ENCODE measurements at regions not wholly inside any gene's neighbourhood (a gene's known extent, or its start where the extent isn't known, plus 50 kb on each side); places are given as distances from the start of the nearest gene placed in this dataset.
"Not testable (repeated sequence)": the region's sequence is repeated elsewhere in the genome, so short reads cannot be mapped to it uniquely, and the experiment has no call there.

DNA sequence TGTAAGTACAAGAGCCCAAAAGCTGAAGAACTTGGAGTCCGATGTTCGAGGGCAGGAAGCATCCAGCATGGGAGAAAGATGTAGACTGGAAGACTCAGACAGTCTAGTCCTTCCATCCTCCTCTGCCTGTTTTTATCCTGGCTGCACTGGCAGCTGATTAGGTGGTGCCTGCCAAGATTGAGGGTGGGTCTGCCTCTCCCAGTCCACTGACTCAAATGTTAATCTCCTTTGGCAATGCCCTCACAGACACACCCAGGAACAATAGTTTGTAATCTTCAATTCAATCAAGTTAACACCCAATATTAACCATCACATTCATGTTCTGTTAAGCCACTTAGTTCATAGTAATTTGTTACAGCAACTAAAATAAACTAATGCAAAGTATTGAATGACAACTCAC, 904.4 kb upstream of the HS3ST1 start:
- DNase-seq (ENCODE audit: low spot score) = not testable (repeated sequence)

DNA sequence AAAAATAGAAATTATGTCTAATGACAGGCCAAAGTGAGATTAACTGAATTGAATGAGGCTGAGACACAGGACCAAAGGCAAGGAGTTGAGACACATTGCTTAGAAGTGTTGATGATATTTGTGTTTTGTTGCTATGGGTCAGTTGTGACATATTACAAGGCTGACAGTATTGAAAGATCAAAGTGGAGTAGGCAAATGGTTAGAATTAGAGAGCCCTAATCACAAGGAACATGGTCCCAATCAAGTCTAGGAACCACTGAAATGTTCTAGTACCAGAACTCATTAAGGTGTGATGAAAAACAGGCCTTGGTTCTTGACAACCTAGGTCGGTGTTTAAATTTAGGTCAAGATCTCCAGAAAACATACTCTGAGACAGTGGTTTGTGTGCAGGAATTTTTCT, 896.3 kb upstream of the HS3ST1 start:
- no peak for DNase-seq (ENCODE audit: low spot score)

DNA sequence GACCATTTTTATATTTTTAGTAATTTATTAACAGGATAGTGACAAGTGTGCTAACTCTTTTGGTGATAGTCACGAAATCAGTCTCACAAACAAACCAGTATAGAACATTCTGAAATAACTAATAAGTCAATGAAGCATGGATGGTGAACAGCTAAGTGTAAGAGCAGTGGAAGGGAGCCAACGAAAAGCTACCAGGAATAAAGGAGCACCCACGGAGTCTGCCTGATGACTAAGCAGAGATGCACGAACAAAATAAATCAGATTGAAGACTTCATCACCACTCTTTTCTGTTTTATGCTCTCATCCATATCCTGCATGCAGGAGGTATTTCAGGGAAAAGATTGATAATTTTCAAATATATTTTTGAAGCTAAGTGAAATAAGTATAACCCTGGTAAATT, 891.1 kb upstream of the HS3ST1 start:
- no peak for DNase-seq (ENCODE audit: low spot score)

DNA sequence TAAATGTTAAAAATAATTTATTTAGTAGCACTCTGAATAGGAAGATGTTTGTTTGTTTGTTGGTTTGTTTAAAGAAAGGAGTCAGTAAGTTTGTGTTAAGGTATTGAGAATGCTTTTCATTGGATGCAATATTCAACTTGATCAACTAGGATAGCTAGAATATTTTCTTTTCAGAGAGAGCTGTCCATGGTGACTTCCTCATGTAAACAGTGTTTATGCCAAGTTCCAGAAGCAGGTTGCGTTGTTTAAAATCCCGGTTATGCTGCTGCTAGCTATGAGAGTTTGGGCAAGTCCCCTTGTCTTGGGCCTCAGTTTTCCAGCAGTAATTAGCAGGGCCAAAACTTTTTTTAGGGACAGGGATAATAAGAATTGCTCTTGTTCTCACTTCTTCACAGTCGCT, 876.2 kb upstream of the HS3ST1 start:
- no peak for DNase-seq (ENCODE audit: low spot score)

DNA sequence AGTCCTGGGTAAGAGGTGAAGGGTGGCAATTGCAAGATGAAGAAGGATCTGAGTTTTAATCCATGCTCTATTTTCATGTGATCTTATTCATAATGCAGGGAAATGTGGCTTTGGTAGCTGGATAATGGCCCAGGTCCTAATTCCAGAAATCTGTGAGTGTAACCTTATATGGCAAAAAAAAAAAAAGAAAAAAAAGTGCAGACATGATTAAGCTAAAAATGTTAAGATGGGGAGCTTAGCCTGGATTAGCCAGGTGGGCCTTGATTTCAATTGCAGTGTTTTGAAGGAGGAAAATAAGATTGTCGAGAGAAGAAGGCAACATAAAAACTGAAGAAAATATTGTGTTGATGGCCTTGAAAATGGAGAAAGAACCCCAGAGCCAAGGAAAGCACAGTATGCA, 867.7 kb upstream of the HS3ST1 start:
- DNase-seq (ENCODE audit: low spot score) = no peak

DNA sequence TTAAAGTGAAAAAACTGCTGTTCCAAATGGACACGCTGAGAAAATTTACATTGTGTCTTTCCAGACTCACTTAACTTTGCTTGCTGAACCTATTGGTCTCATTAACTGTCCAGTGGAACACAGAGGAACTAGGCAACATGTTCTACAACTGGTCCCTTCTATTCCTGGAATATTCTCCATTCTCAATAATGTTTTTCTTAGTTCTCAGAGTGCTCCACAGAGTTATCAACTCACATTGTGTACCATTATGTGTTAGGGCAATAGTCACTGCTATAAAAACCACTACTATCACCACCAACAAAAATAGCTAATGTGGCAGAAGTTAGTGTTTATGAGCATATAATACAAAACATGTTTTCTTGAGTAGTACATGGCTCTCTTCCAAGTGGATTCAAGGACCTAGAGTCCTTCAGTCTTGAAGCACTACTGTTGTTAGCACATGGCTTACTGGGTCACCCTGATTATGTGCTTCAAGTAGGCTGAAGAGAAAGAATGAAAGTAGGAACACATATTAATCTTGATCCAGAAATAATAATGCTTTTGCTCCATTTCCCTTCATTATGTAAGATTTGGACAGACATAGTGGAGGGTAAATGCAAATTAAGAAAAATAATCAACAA, 865.3 kb upstream of the HS3ST1 start:
- no peak for DNase-seq (ENCODE audit: low spot score)

DNA sequence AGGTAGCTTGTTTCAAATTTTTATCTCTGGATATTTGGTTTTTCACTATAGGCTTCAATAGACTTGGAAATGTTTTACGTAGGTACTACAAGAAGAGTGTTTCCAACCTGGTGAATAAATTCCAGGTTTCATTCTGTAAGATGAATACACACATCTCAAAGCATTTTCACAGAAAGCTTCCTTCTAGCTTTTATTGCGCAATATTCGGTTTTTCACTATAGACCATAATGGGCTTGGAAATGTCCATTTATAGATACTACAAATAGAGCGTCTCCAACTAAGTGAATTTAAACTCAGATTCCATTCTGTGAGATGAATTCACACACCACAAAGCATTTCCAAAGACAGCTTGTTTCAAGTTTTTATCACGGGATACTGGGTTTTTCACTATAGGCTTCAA, 857.7 kb upstream of the HS3ST1 start:
- no peak for DNase-seq (ENCODE audit: low spot score)

DNA sequence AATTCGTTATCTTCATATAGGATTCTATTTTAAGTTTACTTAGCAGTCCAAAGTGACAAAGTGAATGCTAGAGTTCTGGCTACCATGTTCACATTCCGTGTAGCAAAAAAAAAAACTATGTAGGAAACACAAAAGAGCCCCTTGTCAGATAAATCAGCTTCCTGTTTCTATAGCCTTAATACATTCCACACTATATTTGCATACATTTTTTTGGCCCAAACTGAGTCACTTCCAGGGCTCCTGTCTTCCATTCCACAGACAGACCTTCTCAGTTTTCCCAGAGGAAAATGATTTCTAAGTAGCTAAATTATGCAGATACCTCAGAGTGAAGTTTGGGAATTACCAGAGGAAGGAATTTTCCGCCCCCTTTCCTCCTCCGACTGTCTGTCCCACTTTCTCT, 841.9 kb upstream of the HS3ST1 start:
- no peak for DNase-seq (ENCODE audit: low spot score)

DNA sequence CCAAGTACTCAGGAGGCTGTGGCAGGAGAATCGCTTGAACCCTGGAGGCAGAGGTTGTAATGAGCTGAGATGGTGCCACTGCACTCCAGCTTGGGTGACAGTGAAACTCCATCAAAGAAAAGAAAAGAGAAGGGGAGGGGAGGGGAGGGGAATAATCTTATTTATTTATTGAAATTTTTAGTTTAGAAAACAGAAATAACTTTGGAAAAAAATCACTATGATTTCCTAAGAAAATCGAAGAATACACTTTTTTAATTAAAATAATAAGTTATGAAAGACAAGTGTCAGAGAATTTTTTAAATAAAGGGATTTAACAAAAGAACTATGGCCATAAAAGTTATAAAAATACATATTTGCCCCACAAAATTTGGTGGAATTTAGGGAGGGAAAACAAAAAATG, 836.9 kb upstream of the HS3ST1 start:
- DNase-seq (ENCODE audit: low spot score) = no peak

DNA sequence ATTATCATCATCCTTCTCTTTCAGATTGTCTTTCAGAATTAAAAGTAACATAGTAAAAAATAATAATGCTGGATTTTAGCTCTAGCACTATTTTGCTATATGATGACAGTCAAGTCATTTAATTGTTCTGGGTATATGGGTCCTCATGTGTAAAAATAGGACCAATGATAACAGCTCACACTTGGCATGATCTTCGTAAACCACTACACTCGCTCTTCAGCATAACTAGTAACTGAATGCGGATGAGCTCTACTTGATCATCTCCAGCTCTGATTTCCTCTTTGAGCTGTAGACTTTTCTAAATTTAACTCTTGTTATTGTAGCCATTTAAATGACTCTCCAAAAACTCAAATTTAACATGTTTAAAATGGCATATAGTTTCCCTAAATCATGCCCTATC, 831.8 kb upstream of the HS3ST1 start:
- DNase-seq (ENCODE audit: low spot score) = no peak

DNA sequence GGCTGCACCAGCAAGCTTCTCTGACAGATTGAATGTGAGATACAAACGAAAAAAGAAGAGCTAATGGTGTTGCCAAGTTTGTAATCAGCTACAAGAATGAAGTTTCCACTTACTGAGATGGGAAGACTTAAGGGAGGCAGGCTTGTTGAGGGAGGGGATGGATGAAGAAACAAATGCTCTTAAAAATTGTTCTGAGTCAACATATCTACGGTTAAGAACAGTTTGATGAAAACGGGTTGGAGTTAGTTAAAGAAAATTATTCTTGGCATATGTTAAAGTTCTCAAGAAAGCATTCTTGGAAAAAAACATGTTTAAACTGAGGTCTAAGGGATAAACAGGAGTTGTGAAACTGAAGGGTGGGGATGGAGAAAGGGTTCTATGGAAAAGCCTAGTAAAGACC, 816.3 kb upstream of the HS3ST1 start:
- DNase-seq (ENCODE audit: low spot score) = no peak

DNA sequence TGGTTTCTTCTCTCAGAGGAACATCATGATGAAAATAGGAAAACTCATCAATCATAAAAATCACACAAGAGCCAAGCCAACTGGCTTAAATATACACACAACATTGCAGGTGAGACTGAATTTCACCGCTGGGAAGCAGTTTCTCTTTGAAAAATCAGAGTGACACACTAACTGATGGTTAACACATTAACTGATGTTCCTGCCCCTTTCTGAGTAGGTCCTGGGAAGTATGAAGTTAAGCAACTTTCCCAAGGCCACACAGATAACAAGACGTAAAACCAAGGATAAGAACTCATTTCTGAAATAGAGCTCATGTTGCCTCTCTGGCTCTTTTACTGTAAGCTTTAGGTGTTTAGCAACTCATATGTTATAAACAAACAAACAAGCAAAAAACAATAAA, 813.7 kb upstream of the HS3ST1 start:
- DNase-seq (ENCODE audit: low spot score) = no peak

DNA sequence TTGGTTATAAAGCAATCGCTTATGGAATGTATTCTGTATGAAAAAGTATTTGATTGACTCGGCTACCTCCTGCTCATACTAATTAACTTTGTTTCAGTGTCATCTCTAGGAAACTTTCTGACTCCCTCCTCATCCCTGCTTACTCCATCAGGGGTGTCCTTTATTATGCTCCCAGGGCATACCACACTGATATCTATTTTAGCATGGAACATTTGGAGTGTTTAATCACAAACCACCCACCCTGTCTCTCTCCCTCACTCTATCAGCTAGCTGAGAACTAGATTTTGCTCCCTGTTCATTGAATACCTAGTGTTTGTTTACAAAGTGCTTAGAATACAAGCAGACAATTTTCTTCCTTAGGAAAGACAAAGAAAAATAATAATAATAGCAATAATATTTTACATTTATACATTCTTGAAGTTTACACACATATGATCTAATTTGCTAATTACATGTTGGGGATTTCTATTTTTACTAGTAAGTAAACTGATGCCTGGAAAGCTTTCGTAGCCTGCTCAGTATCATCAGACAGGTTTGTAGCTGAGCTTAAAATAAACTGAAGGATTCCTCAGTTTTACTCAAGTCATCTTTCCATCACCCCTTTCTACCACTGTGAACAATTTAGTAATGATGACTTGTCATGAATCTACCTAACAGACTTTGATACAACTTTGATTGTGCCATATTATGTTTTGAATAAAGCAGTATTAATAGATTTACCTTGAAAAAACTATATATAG, 811.4 kb upstream of the HS3ST1 start:
- no peak for DNase-seq (ENCODE audit: low spot score)

DNA sequence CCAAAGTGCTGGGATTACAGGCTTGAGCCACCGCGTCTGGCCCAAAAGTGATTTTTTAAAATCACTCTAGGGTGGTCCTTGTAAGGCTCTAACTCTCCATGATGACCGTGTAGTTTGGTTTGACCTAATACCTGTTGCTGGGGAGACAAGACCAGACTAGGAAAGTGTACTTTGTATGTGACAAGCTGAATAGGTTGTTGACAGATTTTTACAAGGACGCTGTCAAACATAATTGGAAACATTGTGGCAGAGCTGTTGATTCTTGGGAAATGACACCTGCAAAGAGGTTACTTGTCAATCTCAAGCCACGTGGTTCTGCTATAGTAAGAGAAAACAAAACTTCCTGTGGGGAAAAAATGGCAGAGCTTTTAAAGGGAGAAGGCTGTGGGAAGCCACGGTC, 802.4 kb upstream of the HS3ST1 start:
- no peak for DNase-seq (ENCODE audit: low spot score)

DNA sequence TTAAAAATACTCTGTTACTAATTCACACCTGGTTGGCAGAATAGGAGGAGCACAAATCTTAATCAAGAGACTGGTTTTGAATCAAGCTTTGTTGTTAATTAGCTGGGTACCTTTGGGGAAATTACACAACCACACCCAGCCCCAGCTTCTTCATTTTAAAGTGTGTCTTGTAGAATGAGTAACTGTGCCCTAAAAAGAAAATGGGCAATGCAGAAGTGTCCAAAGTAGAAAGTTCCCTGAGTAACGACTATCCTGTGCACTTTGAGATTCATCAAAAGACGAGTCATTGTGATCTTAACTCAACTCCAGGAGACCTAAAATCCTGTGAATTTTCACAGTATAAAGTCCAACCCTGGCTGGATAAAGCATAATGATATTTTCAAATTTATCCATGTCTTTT, 792.3 kb upstream of the HS3ST1 start:
- DNase-seq (ENCODE audit: low spot score) = no peak

DNA sequence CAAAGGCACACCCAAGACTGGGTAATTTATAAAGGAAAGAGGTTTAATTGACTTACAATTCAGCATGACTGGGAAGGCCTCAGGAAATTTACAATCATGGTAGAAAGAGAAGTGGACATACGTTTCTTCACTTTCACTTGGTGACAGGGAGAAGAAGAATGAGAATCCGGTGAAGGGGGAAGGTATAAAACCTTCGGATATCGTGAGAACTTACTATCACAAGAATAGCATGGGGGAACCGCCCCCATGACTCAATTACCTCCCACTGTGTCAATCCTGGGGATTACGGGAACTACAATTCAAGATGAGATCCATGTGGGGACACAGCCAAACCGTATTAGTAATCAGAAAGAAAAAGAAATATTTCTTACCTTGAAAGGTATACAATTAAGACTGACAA, 782.9 kb upstream of the HS3ST1 start:
- DNase-seq (ENCODE audit: low spot score) = no peak

DNA sequence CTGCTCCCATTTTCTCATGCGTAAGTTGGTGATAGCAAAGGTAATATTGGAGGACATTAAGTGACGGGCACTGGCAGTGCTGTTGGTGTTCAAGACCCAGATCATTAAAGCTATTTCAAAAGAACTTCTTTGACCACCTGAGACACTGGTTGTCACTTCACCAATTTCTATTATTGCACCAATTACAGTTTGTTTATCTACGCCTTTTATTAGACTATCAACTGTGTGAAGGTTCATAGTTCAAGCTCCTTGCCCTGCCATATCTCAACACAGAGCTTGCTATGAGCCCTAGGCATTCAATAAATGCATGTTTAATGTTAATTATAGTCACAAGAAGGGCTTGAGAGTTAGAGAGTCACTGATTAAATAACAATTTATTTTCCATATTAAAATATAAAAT, 778.7 kb upstream of the HS3ST1 start:
- DNase-seq (ENCODE audit: low spot score) = no peak

DNA sequence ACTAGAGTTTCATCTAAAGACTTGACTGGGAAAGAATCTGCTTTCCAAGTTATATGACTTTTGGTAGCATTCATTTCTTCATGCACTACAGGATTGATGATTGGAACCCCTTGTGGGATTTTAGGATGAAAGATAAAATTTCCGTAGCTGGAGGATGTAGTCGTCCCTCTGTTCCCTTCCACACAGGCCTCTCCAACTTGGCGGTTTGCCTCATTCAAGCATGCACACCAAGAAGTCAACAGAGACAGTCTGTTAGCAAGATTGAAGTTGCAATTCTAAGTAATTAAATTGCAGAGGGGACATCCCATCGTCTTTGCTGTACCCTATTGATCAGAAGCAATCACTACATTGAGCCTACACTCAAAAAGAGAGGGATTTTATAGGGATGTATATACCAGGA, 777.4 kb upstream of the HS3ST1 start:
- DNase-seq (ENCODE audit: low spot score) = no peak

DNA sequence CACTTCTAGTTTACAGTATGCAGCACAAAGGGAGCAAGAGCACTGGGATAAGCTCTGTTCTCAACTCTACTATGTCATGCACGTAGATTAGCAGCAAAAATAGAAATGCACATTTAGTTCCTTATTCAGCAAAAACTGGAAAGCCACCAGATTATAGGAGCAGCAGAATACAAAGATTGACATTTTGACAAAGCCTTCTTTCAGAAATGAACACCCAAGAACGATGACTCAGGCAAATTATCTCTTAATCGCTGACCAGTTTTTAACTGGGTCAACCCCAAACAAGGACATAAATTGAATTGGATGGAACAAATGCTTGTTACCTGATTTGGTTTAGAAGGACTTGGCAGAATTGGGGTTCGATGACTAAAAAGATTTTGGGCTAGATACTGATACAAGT, 775.3 kb upstream of the HS3ST1 start:
- DNase-seq (ENCODE audit: low spot score) = no peak

DNA sequence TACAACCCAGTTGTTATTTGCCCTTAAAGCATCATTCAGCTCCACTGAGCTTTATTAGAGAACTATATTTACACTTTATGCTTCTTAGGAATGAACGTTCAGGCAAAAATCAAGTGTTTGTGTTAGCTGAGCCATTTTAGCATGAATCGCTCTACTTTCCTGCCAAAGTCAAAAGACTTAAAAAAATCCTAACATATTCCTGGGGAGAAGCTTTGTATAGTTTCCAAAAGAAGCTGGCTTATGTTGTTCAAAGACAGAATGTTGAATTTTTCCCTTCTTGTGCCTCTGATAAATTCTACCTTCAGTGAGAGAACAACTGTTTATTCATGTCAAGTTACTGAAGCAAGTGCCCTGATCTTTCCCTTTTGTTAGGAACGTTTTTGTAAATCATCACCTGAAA, 771.5 kb upstream of the HS3ST1 start:
- DNase-seq (ENCODE audit: low spot score) = no peak

DNA sequence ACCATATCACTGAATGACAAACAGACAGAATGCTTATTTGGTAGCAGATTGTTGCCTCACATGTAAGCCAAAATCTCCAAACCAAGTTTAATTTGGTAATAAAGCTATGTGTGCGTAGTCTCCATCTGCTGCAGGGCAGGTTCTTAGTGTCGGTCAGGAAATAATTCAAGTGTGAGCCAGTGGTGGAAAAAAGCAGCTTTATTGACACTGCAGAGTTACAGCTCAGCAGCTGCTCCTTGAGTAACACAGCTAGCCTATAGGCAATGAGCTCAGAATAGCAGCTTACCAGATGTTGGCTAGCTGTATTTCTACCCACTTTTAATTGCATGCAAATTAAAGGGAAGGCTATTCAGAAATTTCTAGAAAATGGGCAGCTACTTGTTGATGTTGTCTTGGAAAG, 757.8 kb upstream of the HS3ST1 start:
- no peak for DNase-seq (ENCODE audit: low spot score)

DNA sequence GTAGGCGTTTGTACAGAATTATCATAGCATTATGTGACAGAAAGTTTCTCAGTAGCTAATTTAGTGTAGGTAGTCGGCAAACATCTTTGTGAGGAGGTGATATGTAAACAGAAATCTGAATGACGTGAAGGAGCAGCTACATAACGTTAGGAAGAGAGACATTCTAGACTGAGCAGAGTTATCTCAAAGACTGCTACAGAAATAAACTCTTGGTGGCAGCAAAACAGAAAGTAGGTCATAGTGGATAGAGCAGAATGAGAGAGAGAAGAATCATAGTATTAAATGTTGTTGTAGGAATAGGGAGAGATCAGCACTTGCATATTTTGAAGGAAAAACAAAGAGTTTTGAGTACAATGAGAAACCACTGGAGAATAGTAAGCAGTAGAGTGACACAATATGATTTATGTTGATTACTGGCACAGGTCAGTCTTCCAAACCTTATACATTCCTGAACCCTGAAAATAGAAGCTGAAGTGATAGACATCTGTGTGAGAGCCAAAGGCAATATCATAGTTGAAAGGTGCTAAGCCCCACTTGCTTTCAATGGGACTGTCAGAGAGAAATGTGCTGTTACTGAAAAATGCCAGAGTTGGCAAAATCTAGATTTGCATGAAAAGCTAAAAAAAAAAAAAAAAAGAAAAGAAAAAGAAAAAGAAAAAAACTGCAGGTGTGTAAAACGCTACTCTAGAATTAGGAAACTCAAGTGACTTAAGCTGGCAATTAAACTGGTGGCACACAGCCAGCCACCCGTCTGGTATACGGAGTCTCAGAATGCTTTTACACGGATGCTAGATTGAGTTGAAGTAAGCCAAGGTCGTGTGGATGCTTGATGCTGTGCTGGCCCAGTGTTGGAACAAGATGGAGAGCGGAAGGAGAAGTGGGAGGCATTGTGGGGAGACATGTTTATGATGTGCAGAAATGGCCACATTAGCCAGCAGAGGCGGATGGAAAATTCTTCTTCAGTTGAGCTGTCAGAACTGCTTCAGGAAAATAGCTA, 750.2 kb upstream of the HS3ST1 start:
- no peak for DNase-seq (ENCODE audit: low spot score)

DNA sequence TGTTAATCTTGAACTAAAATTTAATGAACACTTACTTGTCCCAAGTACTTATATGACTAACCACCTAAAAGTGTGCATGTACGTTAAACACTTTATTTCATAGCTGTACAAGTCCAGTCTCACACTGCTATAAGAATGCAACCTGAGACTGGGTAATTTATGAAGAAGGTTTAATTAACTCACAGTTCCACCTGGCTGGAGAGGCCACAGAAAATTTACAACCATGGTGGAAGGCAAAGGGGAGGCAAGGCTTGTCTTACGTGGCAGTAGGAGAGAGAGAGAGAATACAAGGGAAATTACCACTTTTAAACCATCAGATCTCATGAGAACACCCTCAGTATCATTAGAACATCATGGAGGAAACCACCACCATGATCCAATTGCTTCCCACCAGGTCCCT, 748.7 kb upstream of the HS3ST1 start:
- no peak for DNase-seq (ENCODE audit: low spot score)
